GM12878 (cell line): ENCODE measurements at regions not wholly inside any gene's neighbourhood (a gene's known extent, or its start where the extent isn't known, plus 50 kb on each side); places are given as distances from the start of the nearest gene placed in this dataset.

Experiments
- CBFB ChIP-seq: IDR thresholded peaks from 2 replicates; pipeline ENCODE4 v1.6.1; 2016; ENCODE audit warnings: antibody characterized with exemption, low read depth
- EP300 ChIP-seq, 2 experiments: fragments of 150-350 bp in 1 of 2; IDR thresholded peaks; 2 replicates each; pipeline ENCODE4 v1.6.1; 2011 to 2012; ENCODE audit warnings: low read depth in 2 of 2, low read length in 2 of 2, borderline replicate concordance in 1 of 2, improper control_type of control experiment in 1 of 2, inconsistent platforms in 1 of 2; ENCODE audit not compliant: control insufficient read depth in 1 of 2
- PBX3 ChIP-seq: IDR thresholded peaks from 2 replicates; pipeline ENCODE4 v1.6.1; 2011; ENCODE audit warnings: mild to moderate bottlenecking, low read depth, low read length, moderate library complexity; ENCODE audit not compliant: insufficient replicate concordance
- YBX1 ChIP-seq: fragments of 450-650 bp; IDR thresholded peaks from 2 replicates; pipeline ENCODE4 v1.6.1; 2016; ENCODE audit warnings: antibody characterized with exemption

- TF ChIP-seq CBFB (no peak), EP300 (IDR thresholded peaks at IDR 0.05; ENCODE audit: borderline replicate concordance in 1 of 2, control insufficient read depth in 1 of 2, low read depth in 2 of 2, low read length in 2 of 2) (no peak), YBX1 (no peak), PBX3 (no peak)
These were observed 104.9 kb downstream of the CEP44 start for GRCh38 chr4:174388461-174389145.
